MM.1S (cell line): ENCODE measurements at regions not wholly inside any gene's neighbourhood (a gene's known extent, or its start where the extent isn't known, plus 50 kb on each side); places are given as distances from the start of the nearest gene placed in this dataset.

Experiments
- DNase-seq: peaks from one replicate; pipeline ENCODE4 v3.0.0-alpha.2; 2015
- H2AFZ ChIP-seq: fragments of 300-600 bp; sonication (generic); 2 replicates; pipeline ENCODE4 v1.6.0; 2016; ENCODE audit warnings: antibody characterized with exemption, low read length
- H3F3A ChIP-seq: fragments of 300-600 bp; sonication (generic); 2 replicates; pipeline ENCODE4 v1.6.1; 2016; ENCODE audit warnings: mild to moderate bottlenecking, antibody characterized with exemption, low read length, moderate library complexity, mixed read lengths; ENCODE audit not compliant: insufficient read depth
- H3K27ac ChIP-seq: fragments of 300-600 bp; sonication (generic); 2 replicates; pipeline ENCODE4 v1.5.1; 2016; ENCODE audit warnings: mild to moderate bottlenecking, low read length
- H3K27me3 ChIP-seq: fragments of 300-600 bp; sonication (generic); replicated peaks from 2 replicates; pipeline ENCODE4 v1.6.0; 2016; ENCODE audit warnings: low read length; ENCODE audit not compliant: insufficient read depth
- H3K36me3 ChIP-seq: fragments of 300-600 bp; sonication (generic); replicated peaks from 2 replicates; pipeline ENCODE4 v1.6.1; 2016; ENCODE audit warnings: mild to moderate bottlenecking, low read length, mixed read lengths; ENCODE audit not compliant: insufficient read depth
- H3K4me1 ChIP-seq: fragments of 300-600 bp; sonication (generic); 2 replicates; pipeline ENCODE4 v1.6.1; 2016; ENCODE audit warnings: low read length, mixed read lengths
- H3K4me2 ChIP-seq: fragments of 300-600 bp; sonication (generic); 2 replicates; pipeline ENCODE4 v1.6.0; 2016; ENCODE audit warnings: low read depth, low read length
- H3K4me3 ChIP-seq: fragments of 300-600 bp; sonication (generic); 2 replicates; pipeline ENCODE4 v1.5.1; 2016; ENCODE audit warnings: low read length, mixed read lengths
- H3K79me2 ChIP-seq: fragments of 300-600 bp; sonication (generic); 2 replicates; pipeline ENCODE4 v1.6.1; 2016; ENCODE audit warnings: mixed run types, low read length, mixed read lengths
- H3K9ac ChIP-seq: fragments of 300-600 bp; sonication (generic); 2 replicates; pipeline ENCODE4 v1.6.1; 2016; ENCODE audit warnings: low read length, mixed read lengths
- H3K9me2 ChIP-seq: fragments of 300-600 bp; sonication (generic); replicated peaks from 2 replicates; pipeline ENCODE4 v1.6.1; 2016; ENCODE audit warnings: mild to moderate bottlenecking, low read length, mixed read lengths; ENCODE audit not compliant: insufficient read depth
- H3K9me3 ChIP-seq: fragments of 300-600 bp; sonication (generic); replicated peaks from 2 replicates; pipeline ENCODE4 v1.6.1; 2016; ENCODE audit warnings: mild to moderate bottlenecking, low read length, mixed read lengths; ENCODE audit not compliant: insufficient read depth
- H4K20me1 ChIP-seq: fragments of 300-600 bp; sonication (generic); 2 replicates; pipeline ENCODE4 v1.6.1; 2016; ENCODE audit warnings: mild to moderate bottlenecking, low read length, moderate library complexity, mixed read lengths; ENCODE audit not compliant: insufficient read depth
- CTCF ChIP-seq: fragments of 300-600 bp; sonication (generic); IDR thresholded peaks from 2 replicates; pipeline ENCODE4 v1.5.1; 2016; ENCODE audit warnings: antibody characterized with exemption, low read length, mixed read lengths
- EZH2 ChIP-seq: fragments of 300-600 bp; sonication (generic); optimal IDR thresholded peaks from 2 replicates; pipeline ENCODE3; 2017; ENCODE audit warnings: low read depth, mild to moderate bottlenecking, antibody characterized with exemption, low read length, mixed read lengths
- EZH2phosphoT487 ChIP-seq: fragments of 300-600 bp; sonication (generic); IDR thresholded peaks from 2 replicates; pipeline ENCODE4 v1.6.1; 2018; ENCODE audit warnings: antibody characterized with exemption, low read length

- H3K4me3 ChIP-seq: no peak overlapping the region
- no peaks in the 10 kb centered on the region; the same call in 1 of the 2 replicates for H3K9me3 ChIP-seq
- no peak overlapping the region for H2AFZ ChIP-seq
- H3F3A ChIP-seq: no peaks in the 10 kb centered on the region
- no peak overlapping the region for H3K4me2 ChIP-seq
- no peak for DNase-seq
- no peaks in the 10 kb centered on the region for H4K20me1 ChIP-seq
- no peaks in the 10 kb centered on the region for H3K36me3 ChIP-seq
- H3K9me2 ChIP-seq: no peaks in the 10 kb centered on the region
- H3K27ac ChIP-seq: no peak overlapping the region
- H3K79me2 ChIP-seq: no peaks in the 10 kb centered on the region
- H3K4me1 ChIP-seq: no peaks in the 10 kb centered on the region
- H3K27me3 ChIP-seq: no peaks in the 10 kb centered on the region; the same call in 1 of the 2 replicates
- no peak overlapping the region for H3K9ac ChIP-seq
- TF ChIP-seq EZH2 (no peak), EZH2phosphoT487 (no peak), CTCF (no peak)
Measured at GRCh38 chr20:57111028-57111373, 155.4 kb downstream of the BMP7 start.

GRCh38 chr20:57112448-57112847, 154.0 kb downstream of the BMP7 start:
- no peak for DNase-seq
- no peak overlapping the region for H3K9ac ChIP-seq
- H3K27ac ChIP-seq: no peak overlapping the region
- no peaks in the 10 kb centered on the region for H3F3A ChIP-seq
- H3K4me2 ChIP-seq: no peak overlapping the region
- peaks cover 9% of the 10 kb centered on the region; the same call in 1 of the 2 replicates for H3K27me3 ChIP-seq
- no peaks in the 10 kb centered on the region for H4K20me1 ChIP-seq
- no peaks in the 10 kb centered on the region; the same call in 1 of the 2 replicates for H3K9me3 ChIP-seq
- H3K9me2 ChIP-seq: no peaks in the 10 kb centered on the region
- H3K4me1 ChIP-seq: no peaks in the 10 kb centered on the region
- TF ChIP-seq CTCF (no peak), EZH2phosphoT487 (no peak), EZH2 (no peak)
- no peaks in the 10 kb centered on the region for H3K79me2 ChIP-seq
- H3K4me3 ChIP-seq: no peak overlapping the region
- H2AFZ ChIP-seq: no peak overlapping the region
- no peaks in the 10 kb centered on the region for H3K36me3 ChIP-seq

- no peak for DNase-seq
- H2AFZ ChIP-seq: no peak overlapping the region
- H3K4me3 ChIP-seq: no peak overlapping the region
- no peaks in the 10 kb centered on the region for H3K4me1 ChIP-seq
- H3K4me2 ChIP-seq: no peak overlapping the region
- H3F3A ChIP-seq: no peaks in the 10 kb centered on the region
- TF ChIP-seq EZH2: no peak
- no peak for TF ChIP-seq CTCF
- no peak for TF ChIP-seq EZH2phosphoT487
- H3K27me3 ChIP-seq: peaks cover 9% of the 10 kb centered on the region; the same call in 1 of the 2 replicates
- no peaks in the 10 kb centered on the region for H3K9me2 ChIP-seq
- no peaks in the 10 kb centered on the region for H3K79me2 ChIP-seq
- no peaks in the 10 kb centered on the region for H3K36me3 ChIP-seq
- H3K9me3 ChIP-seq: no peaks in the 10 kb centered on the region; the same call in 1 of the 2 replicates
- H3K27ac ChIP-seq: no peak overlapping the region
- H3K9ac ChIP-seq: no peak overlapping the region
- no peaks in the 10 kb centered on the region for H4K20me1 ChIP-seq
Measured at GRCh38 chr20:57114290-57115005, 152.0 kb downstream of the BMP7 start.
